DND-41 (cell line): ENCODE measurements at regions not wholly inside any gene's neighbourhood (a gene's known extent, or its start where the extent isn't known, plus 50 kb on each side); places are given as distances from the start of the nearest gene placed in this dataset.

ENCODE experiments used
- EZH2 ChIP-seq: IDR thresholded peaks from 3 replicates; pipeline ENCODE4 v1.6.1; 2012; ENCODE audit warnings: borderline replicate concordance, low read depth, mild to moderate bottlenecking, moderate library complexity, low read length, inconsistent platforms; ENCODE audit not compliant: severe bottlenecking
- TF ChIP-seq, protein P1 (sequence below): IDR thresholded peaks from 2 replicates; pipeline ENCODE4 v1.5.1; 2012; ENCODE audit warnings: borderline replicate concordance, low read length, moderate library complexity, mild to moderate bottlenecking; ENCODE audit not compliant: poor library complexity, severe bottlenecking; ENCODE audit errors: extremely low read depth

DNA sequence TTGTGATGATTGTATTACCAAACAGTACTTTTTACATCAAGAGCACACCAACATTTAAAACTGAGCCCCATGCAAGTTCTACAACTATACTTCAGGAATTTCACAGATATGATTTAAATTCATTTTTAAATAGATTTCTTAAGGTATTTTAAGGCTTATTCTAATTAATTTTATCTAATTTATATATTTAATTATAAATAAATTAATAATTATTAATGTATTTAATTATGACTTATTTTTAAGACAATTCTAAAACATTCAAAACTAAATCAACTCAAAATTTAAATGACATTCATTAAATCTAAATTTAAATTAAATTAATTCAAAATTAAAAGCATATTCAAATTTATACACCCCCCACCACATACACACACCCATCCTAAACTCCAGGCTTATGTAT, 299.2 kb downstream of the NFIB start:
- TF ChIP-seq, protein P1, sequence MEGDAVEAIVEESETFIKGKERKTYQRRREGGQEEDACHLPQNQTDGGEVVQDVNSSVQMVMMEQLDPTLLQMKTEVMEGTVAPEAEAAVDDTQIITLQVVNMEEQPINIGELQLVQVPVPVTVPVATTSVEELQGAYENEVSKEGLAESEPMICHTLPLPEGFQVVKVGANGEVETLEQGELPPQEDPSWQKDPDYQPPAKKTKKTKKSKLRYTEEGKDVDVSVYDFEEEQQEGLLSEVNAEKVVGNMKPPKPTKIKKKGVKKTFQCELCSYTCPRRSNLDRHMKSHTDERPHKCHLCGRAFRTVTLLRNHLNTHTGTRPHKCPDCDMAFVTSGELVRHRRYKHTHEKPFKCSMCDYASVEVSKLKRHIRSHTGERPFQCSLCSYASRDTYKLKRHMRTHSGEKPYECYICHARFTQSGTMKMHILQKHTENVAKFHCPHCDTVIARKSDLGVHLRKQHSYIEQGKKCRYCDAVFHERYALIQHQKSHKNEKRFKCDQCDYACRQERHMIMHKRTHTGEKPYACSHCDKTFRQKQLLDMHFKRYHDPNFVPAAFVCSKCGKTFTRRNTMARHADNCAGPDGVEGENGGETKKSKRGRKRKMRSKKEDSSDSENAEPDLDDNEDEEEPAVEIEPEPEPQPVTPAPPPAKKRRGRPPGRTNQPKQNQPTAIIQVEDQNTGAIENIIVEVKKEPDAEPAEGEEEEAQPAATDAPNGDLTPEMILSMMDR, result no peak
- TF ChIP-seq EZH2, result no peak
